Mesenteric fat pad (tissue), 1 donor: ENCODE measurements at regions not wholly inside any gene's neighbourhood (a gene's known extent, or its start where the extent isn't known, plus 50 kb on each side); places are given as distances from the start of the nearest gene placed in this dataset.

Source experiments
- DNase-seq: peaks from one replicate; pipeline ENCODE4 v3.0.0-alpha.2; 2020; ENCODE audit warnings: low spot score
- donor health status: DM: yes; HTN: yes; CAD: no.

- no peak for DNase-seq
These were observed 50.4 kb upstream of the CIBAR2 start for GRCh38 chr16:85162478-85163277.

DNA sequence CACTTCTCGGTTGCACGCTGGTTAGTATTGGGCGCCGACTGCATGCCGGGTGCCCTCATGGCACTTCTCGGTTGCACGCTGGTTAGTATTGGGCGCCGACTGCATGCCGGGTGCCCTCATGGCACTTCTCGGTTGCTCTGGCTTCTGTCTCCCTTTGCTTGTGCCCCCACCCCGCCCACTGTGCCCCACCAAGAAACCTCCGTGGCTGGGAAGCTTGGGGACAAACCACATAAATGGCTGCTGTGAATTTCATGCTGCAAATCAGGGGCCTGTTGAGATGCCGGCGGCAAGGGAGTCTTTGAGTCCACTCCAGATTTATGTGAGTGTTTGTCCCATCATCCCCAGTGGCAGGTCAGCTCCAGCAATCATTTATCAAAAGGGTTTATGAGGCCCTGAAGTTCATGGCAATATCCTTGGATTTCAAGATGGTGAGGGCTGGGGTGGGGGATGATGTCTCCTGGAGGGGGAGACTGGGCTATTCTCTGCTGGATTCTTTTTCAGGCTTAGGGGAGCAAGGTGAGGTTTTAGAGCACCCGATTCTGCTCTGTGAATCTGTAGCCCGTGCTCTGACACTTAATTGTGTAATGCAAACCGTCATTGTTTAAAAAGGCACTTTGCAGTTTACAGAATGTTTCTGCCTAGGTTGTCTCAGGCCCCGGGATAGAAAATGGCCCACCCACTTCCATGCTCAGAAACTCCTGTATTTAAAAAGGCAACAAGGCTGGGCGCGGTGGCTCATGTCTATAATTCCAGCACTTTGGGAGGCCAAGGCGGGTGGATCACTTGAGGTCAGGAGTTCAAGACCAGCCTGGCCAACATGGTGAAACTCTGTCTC lies 51.2 kb upstream of the CIBAR2 start:
- DNase-seq, result no peak

- DNase-seq, result no peak
These were observed 52.2 kb upstream of the CIBAR2 start for GRCh38 chr16:85164431-85164830.

- DNase-seq, result no peak
These were observed 52.7 kb upstream of the CIBAR2 start for GRCh38 chr16:85164838-85165516.

DNA sequence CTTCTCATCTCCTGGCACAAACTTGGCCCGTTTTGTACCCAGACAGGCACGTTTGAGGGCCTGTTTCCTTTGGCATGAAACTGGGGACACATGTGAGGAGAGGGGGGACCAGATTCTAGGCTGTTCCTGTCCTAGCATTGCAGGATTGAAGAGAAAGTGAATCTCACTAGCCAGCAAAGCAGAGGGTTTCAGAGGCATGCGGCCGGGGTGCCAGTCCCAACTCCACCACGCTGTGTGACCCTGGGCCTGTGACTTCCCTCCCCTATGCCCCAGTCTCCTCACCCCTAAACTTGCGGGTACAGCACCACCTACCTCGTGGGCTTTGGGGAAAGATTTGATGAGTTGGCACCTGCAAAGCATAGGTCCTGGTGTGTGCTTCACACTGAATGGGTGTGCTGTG lies 53.5 kb upstream of the CIBAR2 start:
- no peak for DNase-seq

GRCh38 chr16:85166281-85166680 lies 54.0 kb upstream of the CIBAR2 start:
- no peak for DNase-seq

DNA sequence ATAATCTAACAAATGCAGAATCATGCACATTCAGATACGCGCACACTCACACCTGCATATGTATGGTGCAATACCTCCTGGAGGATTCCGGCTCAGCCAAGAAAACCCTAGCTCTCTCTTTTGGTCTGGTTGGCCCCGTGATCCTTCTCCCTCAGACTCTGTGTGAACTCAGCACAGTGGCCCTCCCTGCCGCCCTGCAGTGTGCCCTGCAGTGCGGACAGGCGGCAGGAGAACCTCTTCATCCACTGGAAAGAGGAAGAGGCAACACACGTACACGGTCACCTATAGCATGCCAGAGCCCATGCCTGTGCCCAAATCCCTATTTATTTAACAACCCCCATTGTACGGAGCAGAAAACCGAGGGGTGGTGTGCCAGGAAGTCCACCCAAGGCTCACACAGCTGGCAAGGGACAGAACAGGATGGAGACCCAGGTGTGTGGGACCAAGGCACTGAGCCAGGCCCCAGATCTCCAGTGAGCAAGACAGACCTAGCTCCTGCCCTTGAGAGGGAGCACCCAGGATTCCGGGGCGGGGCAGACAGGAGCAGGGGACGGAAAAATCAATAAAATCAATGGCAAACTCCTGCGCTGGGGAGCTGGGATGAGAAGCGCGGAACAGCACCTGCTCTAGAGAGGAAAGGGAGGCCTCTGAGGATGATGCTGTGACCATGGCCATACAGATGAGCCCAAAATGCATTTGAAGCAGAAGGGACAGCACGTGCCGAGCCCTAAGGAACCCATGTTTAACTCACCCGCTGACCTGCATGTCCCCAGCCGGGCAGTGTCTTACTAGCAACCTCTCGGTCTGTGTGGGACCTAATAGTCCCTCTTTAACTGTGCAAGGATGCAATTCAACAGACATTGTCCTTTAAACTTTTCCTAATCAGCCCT lies 54.7 kb upstream of the CIBAR2 start:
- DNase-seq, result no peak

DNA sequence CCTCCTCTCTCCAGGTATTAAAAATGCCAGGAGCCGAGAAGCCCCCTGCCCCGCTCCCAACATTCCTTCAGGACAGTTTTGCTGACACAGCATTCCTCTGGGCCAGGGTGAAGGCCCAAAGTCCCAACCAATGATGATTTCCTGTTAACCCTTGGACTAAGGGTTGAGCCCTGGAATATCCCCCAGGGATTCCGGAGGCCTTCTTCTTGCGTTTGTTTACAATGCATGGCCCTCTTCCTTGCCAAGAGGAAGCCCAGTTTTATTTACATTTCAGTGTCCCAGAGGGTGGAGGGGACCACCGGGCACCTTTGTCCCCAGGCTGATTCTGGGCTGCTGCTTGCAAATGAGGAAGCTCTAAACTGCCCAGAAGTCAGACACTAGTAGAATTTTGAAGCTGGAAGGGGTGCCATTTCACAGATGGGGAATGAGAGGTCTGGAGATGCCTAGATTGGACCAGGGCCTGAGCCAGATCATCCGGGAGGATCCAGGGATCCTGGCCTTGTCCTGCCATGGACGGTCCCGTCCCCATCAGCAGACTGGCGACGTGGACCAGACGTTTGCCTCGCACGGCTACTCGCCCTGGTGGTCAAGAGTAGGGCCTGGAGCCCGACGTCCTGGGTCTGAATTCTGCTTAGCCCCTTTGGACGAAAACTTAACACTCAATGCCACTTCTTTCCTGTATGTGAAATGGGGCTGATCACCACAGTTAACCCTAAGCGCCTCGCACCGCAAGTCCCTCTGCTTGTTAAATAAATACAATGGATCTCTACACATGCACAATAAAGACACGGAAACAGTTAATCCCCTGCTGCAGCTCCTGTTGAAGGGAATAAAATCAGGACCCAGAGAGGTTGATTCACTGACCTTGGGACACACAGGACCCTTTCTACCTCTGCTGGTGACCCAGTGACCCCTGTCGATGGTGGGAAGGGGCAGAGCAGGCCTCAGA lies 55.6 kb upstream of the CIBAR2 start:
- DNase-seq, result no peak

- no peak for DNase-seq
These were observed 56.5 kb upstream of the CIBAR2 start for GRCh38 chr16:85168732-85169256.

DNA sequence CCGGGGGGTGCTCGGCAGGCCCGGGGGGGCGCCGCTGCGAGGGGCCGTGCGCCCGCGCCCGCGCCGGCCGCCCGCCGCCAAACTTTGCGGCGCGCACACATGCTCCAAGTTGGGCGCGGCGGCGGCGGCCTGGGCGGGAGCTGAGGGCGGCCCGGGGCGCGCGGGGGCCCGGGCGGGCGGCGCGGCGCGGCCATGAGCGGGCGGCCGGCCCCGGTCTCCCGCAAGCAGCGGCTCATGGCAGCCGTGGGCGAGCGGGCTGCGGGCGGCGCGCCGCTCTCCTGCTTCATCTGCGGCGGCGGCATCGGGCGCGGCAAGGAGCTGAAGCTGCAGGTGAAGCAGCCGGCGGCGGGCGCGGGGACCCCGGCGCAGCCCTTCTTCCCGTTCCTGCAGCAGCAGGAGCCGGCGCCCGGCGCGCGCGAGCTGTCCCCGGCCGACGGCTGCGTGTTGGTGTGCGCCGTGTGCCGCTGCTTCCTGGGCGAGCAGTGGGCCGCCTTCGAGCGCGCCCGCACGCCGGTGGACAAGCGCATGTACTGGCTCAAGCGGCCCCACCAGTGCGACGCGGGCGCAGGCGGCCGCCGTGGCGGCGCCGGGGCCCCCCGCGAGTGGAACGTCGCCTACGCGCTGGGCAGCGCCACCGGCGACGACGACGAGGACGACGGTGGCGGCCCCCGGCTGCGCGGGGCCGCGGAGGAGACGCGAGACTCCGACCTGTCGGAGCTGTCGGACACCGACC lies 57.2 kb upstream of the CIBAR2 start:
- DNase-seq, result no peak

GRCh38 chr16:85170066-85170491 lies 57.8 kb upstream of the CIBAR2 start:
- DNase-seq, result no peak

DNA sequence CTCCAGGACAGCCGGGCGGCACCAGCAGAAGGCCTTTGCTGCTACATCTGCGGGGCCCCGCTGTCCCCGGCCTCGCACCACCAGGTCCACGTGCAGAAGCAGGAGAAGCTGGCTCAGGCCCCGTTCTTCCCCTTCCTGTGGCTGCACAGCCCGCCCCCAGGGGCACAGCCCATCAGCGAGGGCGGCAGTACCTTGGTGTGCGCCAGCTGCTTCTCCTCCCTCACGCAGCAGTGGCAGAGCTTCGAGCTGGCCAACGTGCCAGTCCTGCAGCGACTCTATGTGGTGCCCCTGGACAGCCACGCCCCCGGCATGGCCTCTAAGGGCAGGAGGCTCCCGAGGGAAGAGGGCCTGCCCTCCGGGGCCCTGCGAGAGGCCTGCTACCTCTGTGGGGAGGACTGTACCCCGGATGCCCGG lies 58.3 kb upstream of the CIBAR2 start:
- DNase-seq, result no peak

- DNase-seq, result no peak
These were observed 58.9 kb upstream of the CIBAR2 start for GRCh38 chr16:85171004-85171758.

GRCh38 chr16:85171759-85172454 lies 59.6 kb upstream of the CIBAR2 start:
- DNase-seq, result no peak

DNA sequence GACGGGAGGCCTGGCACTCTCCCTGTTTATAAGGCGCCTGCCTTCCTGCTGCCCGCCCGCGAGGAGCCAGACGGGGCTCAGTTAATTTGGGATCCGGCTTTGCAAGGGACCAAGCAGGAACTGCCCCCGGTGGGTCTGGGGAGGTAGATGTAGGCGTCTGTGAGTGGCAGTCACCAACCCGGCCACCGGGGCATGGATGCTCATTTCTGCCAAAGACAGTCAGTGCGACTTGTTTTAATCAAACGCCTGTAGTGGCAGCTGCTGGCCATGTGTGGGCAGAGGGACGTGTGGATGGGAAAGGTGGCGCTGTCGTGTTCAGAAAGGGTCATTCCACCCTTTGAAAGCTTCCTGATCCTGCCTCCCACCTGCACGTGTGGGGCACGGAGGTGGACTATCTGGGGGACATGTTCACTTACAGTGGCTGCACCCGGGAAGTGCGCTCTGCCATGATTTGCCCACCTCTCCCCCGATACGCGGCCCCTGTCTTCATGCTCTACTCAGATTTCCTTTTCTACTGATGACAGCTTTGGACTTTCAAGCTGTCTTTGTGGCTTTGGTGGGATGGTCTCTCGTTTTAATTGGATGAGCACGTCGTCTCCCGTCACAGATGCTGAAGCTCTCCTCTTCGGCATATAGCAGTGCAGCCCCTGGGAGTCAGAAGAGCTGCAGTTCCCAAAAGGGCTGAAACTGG lies 60.3 kb upstream of the CIBAR2 start:
- no peak for DNase-seq

DNA sequence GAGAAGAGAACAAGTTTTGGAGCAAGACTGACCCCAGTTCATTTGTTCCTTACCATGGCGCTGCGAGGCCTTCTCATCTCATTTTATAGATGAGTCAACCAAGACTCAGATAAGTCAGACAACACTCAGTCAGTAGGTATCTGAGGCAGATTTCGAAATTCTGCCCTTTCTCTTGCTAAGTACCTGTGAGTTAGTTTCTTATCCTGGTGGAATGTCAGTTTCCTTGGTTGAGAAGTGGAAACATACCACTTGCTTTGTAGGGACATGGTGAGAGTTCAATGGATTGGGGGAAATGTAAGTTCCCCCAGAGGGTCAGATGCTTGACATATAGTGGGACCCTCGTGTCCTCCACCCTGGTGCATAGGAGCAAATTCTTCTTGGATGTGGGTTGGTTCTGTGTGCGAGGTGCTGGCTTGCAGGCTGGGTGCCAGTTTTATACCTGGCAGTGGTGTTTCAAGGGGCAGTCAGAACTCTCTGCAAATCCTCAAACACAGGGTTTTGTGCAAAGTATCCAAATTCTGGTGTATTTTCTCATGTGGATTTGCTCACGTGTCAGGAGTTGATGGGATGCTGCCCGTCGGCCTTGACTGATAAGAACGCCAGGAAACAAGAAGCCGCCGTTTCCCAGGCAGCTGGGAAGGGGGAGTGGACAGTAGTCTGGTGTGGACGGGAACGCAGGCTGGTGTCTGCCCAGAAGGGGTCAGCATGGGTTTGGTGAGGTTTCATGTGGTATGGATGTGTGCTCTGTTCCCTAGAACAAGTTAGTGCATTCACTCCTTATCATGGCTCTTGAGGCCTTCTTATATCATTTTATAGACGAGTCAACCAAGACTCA lies 61.1 kb upstream of the CIBAR2 start:
- no peak for DNase-seq
